DMS114 treated with DMSO at 0.1 percent for 48 hours (cell line): ENCODE measurements at regions not wholly inside any gene's neighbourhood (a gene's known extent, or its start where the extent isn't known, plus 50 kb on each side); places are given as distances from the start of the nearest gene placed in this dataset.

Source experiments
- DNase-seq: peaks from one replicate; lab custom pipeline; 2025; ENCODE audit not compliant: unreplicated experiment; lab: John Stamatoyannopoulos, UW

DNA sequence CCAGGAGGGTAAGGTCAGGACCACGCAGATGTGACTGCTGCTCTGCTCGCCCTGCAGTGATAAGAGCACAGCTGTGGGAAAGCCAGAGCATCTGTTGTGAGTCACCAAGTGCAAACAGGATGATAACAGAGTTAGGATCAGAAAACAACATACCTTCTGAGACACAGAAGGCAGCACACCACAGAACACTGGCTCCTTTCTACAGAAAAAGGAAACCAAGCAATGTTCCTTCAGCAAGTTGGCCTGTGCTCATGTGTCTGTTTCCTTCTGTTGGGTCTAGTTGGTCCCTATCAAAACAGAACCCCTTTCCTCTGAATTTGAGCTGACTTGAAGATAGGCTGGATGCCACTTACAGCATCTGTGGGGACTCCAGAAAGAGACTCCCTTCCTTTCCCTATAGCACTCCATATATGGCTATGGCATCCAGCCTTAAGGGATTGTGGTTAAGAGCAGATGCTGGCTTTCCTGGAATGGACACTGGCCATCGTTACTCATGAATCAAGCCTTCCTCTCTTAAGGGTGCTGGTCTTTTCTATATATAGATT is 440.7 kb upstream of the THBS1 start:
- DNase-seq, result no peak

DNA sequence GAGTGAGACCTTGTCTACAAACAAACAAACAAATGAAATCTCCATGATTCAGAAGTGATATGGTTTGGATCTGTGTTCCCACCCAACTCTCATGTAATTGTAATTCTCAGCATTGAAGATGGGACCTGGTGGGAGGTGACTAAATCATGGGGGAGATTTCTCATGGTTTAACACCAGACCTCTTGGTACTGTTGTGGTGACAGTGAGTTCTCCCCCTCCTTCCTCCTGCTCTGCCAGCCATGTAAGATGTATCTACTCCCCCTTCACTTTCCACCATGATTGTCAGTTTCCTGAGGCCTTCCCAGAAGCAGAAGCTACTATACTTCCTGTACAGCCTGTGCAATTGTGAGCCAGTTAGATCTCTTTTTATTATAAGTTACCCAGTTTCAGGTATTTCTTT is 438.4 kb upstream of the THBS1 start:
- DNase-seq, result no peak

DNA sequence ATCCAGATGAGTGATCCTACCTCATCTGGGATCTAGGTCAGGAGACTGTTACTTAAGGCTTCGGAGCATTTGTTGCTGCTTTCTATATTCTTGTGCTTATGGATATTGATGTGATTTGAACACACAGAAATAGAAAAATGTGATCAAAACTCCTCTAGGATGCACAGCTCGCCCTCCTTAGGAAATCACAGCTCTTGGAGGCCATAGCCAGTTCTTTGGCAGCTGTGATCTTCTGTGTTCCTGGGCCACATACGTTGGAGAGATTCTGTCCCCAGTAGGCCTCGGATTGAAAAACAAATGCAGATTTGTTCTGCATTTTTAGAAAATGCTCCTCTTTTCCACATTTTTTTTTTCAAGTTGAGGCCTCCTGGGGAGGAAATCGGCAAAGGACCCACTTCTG is 437.4 kb upstream of the THBS1 start:
- no peak for DNase-seq

DNA sequence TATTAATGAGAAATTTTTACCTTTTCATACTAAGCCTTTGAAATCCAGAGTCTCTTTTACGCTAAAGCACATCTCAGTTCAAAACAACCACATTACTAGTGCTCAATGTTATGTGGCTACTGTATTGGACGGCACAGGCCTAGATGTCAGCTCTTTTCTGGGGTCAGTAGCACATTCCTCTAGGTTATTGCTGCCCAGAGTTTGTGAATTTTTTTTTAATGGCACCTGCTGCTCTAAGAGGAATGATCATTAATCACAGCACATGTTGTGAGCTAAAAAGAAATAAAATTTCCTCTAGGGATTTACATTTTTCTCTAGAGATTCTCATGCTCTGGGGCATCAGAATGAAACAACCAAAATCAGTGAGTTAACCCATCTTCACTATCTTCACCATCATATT is 436.8 kb upstream of the THBS1 start:
- no peak for DNase-seq

DNA sequence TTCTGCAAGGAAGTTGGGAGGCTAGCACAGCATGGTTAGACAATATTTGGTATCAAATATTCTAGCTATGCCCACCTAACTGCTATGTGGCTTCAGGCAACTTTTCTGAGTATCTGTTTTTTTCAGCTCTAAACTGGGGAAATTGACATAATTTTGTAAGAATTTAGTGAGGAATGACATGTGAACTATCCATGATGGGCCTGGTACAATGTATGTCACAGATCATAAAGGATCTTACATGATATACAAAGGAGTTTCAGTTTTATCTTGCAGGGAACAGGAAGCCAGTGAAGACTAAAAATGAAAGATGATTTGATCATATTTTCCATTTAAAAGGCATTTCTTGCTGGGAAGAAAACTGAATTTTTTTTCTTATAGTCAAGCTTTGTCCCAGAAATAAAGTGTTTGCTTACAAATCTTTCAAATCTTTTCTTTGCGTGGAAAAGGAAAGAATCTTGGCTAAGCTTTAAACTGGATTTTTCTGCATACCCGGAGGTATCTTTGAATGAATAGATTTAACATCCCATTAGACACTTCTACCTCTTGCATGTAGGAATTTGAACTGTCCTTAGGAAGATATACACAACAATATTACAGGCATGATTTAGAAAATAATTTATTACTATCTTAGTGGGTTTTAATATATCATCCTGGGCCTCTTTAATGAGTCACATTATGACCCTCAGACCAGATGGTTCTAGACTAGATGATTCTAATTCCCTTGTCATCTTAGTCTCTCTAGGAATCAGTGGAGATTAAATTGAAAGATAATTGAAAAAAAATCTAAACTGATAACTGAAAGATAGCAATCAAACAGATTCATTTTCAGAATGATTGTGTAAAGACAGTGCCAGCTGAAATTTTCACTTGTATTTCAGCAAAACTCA is 436.0 kb upstream of the THBS1 start:
- no peak for DNase-seq

DNA sequence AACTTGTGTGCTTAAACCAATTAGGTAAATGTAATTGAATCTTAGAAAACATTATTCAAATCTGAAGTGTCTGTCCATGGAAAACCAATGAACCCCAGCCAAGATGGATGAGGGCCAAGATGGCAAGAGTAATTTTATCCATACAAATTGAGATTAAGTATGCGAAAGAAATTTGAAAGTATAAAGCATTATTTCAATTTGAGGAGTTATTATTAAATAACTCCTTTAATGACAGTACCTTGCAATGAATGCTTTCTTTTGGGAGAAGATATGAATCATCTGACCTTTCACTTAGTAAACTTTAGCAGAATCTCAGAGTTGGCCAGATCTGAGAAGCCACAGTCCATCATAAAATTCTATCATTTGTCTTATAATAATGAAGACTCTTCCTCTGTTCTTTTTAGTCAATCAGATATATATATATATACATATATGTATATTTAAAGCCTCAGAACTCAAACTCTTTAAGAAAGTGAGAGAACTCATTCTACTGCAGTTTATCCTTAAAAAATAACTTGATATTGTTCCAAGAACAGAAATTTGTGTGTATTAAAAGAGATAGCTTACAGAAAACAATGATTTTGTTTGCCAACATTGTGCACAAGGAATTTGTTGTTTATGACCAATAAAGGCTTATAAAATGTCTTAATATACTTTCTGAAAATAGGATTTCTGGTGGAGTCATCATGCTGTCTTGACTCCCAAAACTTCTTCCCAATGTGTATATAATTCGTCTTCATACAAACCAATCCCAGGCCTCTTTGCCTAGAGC is 434.8 kb upstream of the THBS1 start:
- no peak for DNase-seq

DNA sequence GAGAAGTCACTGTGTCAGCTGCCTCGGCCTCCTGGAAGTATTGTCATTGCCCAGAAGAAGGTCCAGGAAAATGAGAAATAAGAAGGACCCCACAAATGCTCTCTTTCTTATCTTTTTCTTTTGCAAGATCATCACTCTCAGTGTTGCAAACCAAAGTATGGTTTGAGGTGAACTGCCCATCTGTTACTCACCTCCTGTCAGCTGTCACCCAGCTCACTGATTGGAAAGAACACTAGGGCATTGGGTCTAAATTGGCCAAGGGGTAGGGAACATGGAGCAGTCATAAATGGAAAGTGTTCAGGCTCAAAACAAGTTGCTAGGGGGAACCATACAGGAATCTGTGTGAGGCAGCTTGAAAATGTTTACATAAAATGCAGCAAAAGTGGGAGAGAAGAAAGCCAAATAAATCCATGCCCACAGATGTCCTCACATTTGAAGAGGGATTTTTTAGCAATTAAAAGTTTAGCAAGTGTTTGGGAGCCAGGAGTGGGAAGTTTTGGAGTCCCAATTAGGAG is 431.2 kb upstream of the THBS1 start:
- DNase-seq, result no peak

DNA sequence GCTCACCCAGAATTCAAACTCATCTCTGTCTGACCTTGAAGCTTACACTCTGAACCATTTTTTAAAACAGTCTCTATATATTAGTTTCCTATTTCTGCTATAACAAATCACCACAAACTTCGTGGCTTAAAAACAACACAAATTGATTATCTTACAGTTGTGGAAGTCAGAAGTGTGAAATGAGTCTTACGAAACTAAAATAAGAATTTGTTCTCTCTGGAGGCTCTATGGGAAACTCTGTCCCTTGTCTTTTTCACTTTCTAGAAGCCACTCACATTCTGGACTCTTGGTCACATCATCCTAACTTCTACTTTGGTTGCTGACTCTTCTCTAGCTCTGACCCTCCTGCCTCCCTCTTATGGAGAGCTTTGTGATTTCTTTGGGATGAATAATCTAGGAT is 429.3 kb upstream of the THBS1 start:
- DNase-seq, result no peak

DNA sequence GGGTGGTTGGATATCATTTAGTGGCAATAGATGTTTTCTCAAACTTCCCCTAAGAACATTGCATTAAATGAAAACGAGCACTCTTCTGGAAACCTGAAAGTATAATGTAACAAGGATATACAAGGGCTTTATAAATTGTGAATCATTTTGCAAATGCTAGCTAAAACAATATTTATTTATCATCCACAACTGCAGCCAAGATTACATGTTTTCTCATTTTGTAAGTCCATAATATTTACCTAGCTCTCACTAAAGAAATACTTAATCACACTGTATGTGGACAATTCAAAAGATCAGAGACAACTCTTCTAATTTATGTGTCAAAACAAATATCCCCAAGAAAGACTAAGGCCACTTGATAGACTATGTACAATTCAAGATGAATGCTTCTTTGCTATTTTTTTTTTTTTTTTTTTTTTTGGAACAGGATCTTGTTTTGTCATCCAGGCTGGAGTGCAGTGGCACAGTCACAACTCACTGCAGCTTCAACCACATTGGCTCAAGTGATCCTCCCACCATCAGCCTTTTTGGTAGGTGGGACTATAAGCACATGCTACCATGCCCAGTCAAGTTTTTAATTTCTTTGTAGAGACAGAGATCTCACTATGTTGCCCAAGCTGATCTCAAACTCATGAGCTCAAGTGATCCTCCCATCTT is 427.7 kb upstream of the THBS1 start:
- DNase-seq, result no peak

DNA sequence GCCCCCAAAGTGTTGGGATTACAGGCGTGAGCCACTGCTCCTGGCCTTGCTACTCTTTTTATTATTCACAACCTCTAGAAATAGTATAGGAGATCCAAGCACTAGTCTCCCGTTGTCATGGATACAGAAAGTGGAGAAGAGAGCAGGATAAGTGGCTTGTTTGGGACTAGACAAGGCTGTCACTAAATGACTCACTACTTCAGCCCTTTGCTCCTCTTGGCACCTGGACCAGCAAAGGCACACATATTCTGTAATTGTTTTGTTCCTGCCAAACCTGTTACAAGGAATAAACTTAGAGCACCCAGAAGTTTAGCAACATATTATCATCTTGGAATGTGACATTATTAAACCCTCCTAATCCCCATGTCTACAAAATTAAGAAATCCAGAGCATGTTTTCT is 427.2 kb upstream of the THBS1 start:
- no peak for DNase-seq

DNA sequence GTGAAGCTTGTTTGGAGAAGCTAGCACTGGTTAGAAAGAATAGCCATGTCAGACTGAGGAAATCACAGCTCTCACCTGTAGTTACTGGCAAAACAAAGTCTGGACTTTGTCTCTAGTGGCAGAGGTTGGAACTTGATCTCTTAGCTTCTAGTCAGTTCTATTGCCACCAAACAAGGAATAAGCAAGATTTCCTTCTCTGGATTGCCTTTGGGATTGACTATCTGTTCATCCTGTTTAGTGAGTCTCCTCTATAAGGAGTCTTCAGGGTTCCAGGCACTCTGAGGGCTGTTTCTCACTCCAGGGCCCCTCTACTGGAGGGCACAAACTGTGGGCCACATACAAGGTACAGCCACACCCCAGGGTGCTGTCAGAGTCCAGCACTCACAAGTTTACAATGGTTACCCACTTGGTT is 426.6 kb upstream of the THBS1 start:
- no peak for DNase-seq

DNA sequence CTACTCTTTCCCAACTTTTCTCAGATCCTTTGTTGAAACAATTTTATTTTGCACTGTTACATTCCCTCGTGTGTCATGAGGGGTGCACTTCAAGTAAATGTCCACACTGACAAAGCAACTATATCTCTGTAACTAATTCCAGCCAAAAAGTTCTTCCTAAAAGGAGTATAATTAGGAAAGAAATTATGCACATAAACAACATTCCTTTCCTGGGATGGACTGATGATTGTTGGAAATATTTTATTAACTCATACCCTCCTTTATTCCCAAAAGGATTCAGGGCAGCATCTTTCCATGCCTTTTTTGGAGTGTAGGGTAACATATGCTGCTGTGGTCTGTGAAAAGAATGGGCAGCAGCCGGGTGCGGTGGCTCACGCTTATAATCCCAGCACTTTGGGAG is 426.1 kb upstream of the THBS1 start:
- DNase-seq, result no peak

DNA sequence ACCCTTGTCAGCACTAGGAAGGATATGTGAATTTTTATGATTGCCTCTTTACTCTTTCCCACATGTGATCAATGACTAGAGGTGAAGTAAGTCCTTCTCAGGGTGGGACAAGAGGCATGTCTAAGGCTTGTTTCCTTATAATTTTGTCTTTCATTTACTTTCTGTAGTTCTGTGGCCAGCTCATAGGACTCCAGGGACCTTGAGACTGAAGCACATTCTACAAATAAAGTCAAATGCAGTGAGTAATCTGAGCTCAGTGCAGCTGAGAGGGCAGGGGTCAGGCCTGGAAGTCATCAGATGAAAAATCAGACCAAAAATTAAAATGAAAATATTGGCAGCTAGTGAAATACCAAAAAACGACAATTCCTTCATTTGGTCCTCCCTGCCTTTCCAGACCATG is 424.7 kb upstream of the THBS1 start:
- no peak for DNase-seq

DNA sequence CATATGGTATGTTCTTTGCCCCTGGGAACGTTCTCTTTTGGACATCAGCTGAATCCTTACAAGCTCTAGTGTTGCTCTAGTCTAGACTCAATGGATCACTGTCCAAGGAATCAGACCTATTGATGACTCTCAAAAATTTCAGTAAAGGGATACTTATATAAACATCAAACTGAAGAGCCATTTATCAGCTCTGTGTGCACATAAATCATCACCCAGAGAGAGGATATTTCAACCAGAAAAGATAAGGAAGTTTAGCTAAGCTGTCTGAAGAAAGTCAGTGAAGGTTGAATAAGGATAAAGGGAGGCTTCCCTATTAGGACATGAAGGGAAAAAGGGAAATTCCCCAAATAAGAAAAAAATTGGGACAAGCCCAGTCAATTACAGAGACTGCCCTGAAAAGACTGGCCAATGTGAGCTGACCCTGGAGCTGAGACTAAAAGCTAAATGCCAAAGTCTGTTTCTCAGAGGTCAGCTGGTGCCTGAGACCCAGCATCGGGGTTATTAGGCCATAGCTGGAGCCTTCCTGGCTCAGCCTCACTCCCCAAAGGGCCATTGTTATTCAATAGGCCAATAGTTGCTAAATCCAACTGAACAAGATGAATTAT is 424.1 kb upstream of the THBS1 start:
- no peak for DNase-seq

DNA sequence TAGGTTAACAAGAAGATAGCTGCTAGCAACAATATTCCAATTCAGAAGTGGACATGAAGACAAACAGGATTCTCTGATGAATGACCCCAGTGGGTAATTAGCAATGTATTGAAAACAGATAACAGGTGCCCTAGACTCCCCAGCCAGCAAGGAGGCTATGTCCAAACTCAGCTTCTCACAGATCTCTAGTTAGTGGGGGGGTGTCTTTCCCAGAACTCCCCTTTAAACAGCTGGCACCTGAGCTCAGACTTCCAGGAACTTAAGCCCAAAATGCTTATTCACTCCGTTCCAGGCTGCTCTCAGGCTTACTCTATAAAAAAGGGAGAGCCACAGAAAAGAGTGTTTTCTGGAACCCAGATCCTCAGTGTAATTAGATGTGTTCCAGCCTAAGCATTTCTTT is 423.0 kb upstream of the THBS1 start:
- no peak for DNase-seq

DNA sequence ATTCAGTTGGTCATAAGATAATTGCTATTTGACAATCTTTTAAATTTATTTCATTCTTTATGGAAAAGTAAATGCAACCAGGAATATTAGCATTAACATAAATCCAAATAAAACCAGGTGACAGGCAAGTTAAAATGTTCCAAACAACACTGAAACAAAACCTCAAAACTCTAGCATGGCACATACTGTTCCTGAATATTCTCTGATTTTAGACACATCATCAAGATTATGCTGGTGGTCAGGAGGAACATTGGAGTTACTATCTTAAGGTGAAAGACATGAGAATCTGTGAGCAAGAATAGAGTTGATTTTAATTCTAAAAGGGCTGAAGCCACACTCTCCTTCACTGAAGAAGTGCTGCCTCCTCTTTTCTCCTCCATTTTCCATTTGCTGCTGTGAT is 421.0 kb upstream of the THBS1 start:
- DNase-seq, result no peak

DNA sequence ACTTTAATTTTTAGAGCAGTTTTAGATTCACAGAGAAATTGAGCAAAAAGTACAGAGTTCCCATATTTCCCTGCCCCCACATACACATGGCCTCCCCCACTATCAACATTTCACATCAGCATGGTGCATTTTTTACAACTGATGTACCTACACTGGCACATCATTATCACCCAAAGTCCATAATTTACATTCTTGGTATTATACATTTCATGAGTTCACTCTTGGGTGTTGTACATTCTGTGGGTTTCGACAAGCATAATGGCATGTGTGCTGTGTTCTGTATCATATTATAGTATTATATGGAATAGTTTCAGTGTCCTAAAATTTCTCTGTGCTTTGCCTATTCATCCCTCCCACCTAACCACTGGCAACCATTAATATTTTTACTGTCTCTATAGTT is 419.8 kb upstream of the THBS1 start:
- no peak for DNase-seq

DNA sequence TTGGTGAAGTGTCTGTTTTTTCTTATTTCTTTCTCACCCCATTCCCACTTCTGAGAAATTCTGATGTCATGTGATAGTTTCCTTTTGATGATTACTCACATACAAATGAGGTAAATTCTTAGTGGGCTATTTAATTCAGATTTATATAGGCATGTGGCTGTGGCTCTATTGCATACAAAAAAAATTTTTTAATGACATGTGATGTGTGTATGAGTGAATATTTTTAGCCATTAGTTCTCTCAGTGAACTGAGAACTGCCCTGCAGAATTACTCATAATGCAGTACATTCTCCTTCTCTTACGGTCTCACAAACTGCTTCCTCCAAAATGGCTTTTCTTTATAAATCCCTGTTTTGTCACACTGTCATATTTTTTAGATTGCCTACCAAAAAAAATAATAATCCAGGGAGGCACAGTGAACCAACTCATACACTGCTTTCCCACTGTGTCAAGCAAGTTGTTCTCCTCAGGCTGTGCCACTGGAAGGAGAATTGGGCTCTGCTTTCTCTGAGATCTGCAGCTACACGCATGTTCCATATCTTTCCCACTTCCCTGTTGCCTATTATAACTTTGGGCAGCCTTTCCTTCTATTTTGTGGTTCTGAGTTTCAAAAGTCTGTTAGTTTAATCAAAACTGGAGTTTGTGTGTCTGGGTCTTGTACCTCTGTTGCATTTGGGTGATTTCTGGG is 415.7 kb upstream of the THBS1 start:
- no peak for DNase-seq

DNA sequence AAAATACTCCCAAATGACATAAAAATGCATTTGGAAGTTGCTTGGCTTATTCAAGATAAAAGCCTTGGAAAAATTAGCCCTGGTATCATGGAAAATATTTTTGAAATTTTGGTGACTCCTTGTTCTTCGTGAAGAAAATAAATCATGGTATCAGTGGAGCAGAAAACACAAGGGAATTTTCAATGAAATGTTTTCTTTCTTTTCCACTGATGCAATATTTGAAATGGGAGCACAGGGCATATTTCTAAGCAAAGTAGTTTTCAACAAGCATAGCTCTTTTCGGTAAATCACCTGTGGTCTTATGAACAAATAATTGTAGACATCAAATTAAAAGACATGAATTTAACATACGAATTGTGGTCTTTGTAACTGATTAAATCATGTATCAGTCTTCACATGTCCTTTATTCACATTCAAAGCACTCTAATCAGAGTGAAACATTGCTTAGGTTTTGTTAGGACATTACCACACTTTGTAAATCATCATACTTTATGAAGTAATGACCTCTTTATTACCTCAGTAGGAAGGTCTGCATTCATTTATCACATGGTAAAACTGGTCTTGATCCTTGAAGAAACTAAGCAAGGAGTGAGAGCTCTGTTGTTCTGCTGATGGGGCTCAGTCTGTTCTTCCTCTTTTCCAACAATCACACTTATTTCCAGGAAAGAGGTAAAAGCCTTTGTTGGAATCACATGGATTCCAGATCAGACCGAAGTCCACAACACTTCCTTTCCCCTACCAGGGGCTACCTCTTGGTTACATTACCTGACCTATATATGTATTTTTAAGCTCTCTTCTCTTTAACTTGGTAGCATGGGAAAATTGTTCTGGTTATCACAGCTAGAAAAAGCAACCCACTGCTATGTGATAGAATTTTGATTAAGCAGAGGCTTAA is 413.5 kb upstream of the THBS1 start:
- DNase-seq, result no peak
